ENCODE measurements at regions not wholly inside any gene's neighbourhood (a gene's known extent, or its start where the extent isn't known, plus 50 kb on each side); places are given as distances from the start of the nearest gene placed in this dataset.

GRCh38 chr17:71071041-71071440 is 901.7 kb downstream of the KCNJ2 start:
- FAIRE-seq (no peak), DNase-seq (ENCODE audit: low read depth, low spot score) (no peak)
- Histone ChIP-seq H3K4me1 (ENCODE audit: control insufficient read depth, extremely low read depth, insufficient read depth, low read length) (peaks cover 6% of the 10 kb centered on the region), H3K27me3 (ENCODE audit: control insufficient read depth, extremely low read depth, insufficient read depth, low read length) (no peaks in the 10 kb centered on the region), H2AFZ (ENCODE audit: control insufficient read depth, low read length) (no peak overlapping the region), H3K79me2 (ENCODE audit: control insufficient read depth, insufficient read depth, low read length) (no peaks in the 10 kb centered on the region), H3K9me1 (ENCODE audit: control insufficient read depth, extremely low read depth, insufficient read depth, low read length) (no peaks in the 10 kb centered on the region), H3K4me3 (ENCODE audit: control insufficient read depth in 2 of 3, extremely low read depth in 1 of 3, insufficient read depth in 2 of 3, low read depth in 1 of 3, low read length in 3 of 3) (no peak overlapping the region), H3K36me3 (ENCODE audit: control insufficient read depth in 2 of 2, extremely low read depth in 1 of 2, insufficient read depth in 2 of 2, low read length in 2 of 2) (no peaks in the 10 kb centered on the region), H3K4me2 (ENCODE audit: control insufficient read depth, extremely low read depth, insufficient read depth, low read depth, low read length) (no peak overlapping the region), H3K9me3 (ENCODE audit: control insufficient read depth, low read depth, low read length) (no peaks in the 10 kb centered on the region), H3K27ac (ENCODE audit: control insufficient read depth, insufficient read depth, low read length) (peak overlapping the region; percentile 2), H4K20me1 (ENCODE audit: control insufficient read depth, extremely low read depth, insufficient read depth, low read length) (no peaks in the 10 kb centered on the region), H3K9ac (ENCODE audit: control insufficient read depth, extremely low read depth, insufficient read depth, low read length) (no peak overlapping the region)
- no peak for TF ChIP-seq CTCF (optimal IDR thresholded peaks at IDR 0.05 in 1 of 3, IDR thresholded peaks at IDR 0.05 in 1 of 3, conservative IDR thresholded peaks at IDR 0.05 in 1 of 3; ENCODE audit: extremely low read depth in 1 of 3, insufficient read depth in 2 of 3, low read length in 3 of 3)
- no peak for TF ChIP-seq EZH2 (IDR thresholded peaks at IDR 0.05; ENCODE audit: low read length)
- dilution Hi-C loops (cut with MboI; ENCODE audit: extremely low pct_ligation_motif_present, low sequenced_read_pairs): no loop called here

- H3K4me3 ChIP-seq (ENCODE audit: control insufficient read depth in 2 of 3, extremely low read depth in 1 of 3, insufficient read depth in 2 of 3, low read depth in 1 of 3, low read length in 3 of 3): peak overlapping the region in 2 of 3 experiments; percentile 4 to 21
- H3K27me3 ChIP-seq (ENCODE audit: control insufficient read depth, extremely low read depth, insufficient read depth, low read length): no peaks in the 10 kb centered on the region
- no peaks in the 10 kb centered on the region for H4K20me1 ChIP-seq (ENCODE audit: control insufficient read depth, extremely low read depth, insufficient read depth, low read length)
- H3K9me1 ChIP-seq (ENCODE audit: control insufficient read depth, extremely low read depth, insufficient read depth, low read length): no peaks in the 10 kb centered on the region
- no peaks in the 10 kb centered on the region for H3K9me3 ChIP-seq (ENCODE audit: control insufficient read depth, low read depth, low read length)
- dilution Hi-C loops (cut with MboI; ENCODE audit: extremely low pct_ligation_motif_present, low sequenced_read_pairs): no loop called here
- peaks cover 6% of the 10 kb centered on the region for H3K4me1 ChIP-seq (ENCODE audit: control insufficient read depth, extremely low read depth, insufficient read depth, low read length)
- peak; percentile 95 for DNase-seq (ENCODE audit: low read depth, low spot score)
- no peaks in the 10 kb centered on the region for H3K79me2 ChIP-seq (ENCODE audit: control insufficient read depth, insufficient read depth, low read length)
- H2AFZ ChIP-seq (ENCODE audit: control insufficient read depth, low read length): peak overlapping the region; percentile 93
- TF ChIP-seq CTCF (optimal IDR thresholded peaks at IDR 0.05 in 1 of 3, IDR thresholded peaks at IDR 0.05 in 1 of 3, conservative IDR thresholded peaks at IDR 0.05 in 1 of 3; ENCODE audit: extremely low read depth in 1 of 3, insufficient read depth in 2 of 3, low read length in 3 of 3): no peak
- no peak overlapping the region for H3K9ac ChIP-seq (ENCODE audit: control insufficient read depth, extremely low read depth, insufficient read depth, low read length)
- peak overlapping the region; percentile 68 for H3K4me2 ChIP-seq (ENCODE audit: control insufficient read depth, extremely low read depth, insufficient read depth, low read depth, low read length)
- FAIRE-seq: peak; percentile 100
- H3K36me3 ChIP-seq (ENCODE audit: control insufficient read depth in 2 of 2, extremely low read depth in 1 of 2, insufficient read depth in 2 of 2, low read length in 2 of 2): no peaks in the 10 kb centered on the region
- H3K27ac ChIP-seq (ENCODE audit: control insufficient read depth, insufficient read depth, low read length): peak overlapping the region; percentile 78
These were observed 902.5 kb downstream of the KCNJ2 start for GRCh38 chr17:71071837-71072236.

Data from keratinocyte (primary cell).